GM12865 (cell line): ENCODE measurements at regions not wholly inside any gene's neighbourhood (a gene's known extent, or its start where the extent isn't known, plus 50 kb on each side); places are given as distances from the start of the nearest gene placed in this dataset.

Experiments used
- DNase-seq: peaks from one replicate; pipeline ENCODE4 v3.0.0; 2010; ENCODE audit warnings: low read depth
- H3K4me3 ChIP-seq: 2 replicates; pipeline ENCODE4 v1.5.1; 2011; ENCODE audit warnings: mild to moderate bottlenecking, low read depth, low read length, control low read depth
- TF ChIP-seq, protein P1 (sequence below): IDR thresholded peaks from 2 replicates; pipeline ENCODE4 v1.5.1; 2011; ENCODE audit warnings: low read length, control low read depth, low read depth, inconsistent platforms; ENCODE audit not compliant: insufficient read depth; ENCODE audit errors: missing control alignments

DNA sequence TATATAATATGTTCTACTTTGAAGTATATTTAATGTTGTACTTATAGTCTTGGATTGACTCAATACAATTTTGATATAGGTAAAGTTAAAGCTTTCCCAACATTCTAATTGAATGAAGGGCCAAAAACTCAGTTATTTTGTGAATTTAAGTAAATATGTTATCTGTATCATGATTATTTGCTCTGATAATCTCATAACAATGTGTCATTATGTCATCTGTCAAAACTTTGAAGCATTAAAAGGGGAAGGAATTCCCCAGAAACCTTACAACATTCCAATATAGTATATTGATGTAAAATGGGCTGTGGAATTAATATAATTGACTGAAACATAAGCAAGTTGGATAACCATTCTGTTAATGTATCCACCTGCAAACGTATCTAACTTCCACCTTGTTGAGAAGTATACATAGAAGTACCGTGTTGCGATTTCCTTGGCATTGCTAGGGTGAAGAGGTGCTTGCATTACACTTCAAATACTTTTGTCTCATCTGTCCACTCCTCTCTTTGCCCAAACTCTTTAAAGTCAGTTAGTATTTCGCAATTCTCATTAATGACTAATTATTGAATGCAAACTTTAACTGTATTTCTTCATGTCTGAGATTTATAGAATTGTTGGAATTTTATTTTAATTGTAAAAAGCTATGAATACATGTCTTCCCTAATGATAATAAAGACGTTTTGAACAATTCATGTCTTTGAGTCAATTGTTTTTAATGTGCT, 1982.1 kb upstream of the ADGRL3 start:
- no peak for DNase-seq
- TF ChIP-seq, protein P1, sequence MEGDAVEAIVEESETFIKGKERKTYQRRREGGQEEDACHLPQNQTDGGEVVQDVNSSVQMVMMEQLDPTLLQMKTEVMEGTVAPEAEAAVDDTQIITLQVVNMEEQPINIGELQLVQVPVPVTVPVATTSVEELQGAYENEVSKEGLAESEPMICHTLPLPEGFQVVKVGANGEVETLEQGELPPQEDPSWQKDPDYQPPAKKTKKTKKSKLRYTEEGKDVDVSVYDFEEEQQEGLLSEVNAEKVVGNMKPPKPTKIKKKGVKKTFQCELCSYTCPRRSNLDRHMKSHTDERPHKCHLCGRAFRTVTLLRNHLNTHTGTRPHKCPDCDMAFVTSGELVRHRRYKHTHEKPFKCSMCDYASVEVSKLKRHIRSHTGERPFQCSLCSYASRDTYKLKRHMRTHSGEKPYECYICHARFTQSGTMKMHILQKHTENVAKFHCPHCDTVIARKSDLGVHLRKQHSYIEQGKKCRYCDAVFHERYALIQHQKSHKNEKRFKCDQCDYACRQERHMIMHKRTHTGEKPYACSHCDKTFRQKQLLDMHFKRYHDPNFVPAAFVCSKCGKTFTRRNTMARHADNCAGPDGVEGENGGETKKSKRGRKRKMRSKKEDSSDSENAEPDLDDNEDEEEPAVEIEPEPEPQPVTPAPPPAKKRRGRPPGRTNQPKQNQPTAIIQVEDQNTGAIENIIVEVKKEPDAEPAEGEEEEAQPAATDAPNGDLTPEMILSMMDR = no peak
- H3K4me3 ChIP-seq = no peak overlapping the region

DNA sequence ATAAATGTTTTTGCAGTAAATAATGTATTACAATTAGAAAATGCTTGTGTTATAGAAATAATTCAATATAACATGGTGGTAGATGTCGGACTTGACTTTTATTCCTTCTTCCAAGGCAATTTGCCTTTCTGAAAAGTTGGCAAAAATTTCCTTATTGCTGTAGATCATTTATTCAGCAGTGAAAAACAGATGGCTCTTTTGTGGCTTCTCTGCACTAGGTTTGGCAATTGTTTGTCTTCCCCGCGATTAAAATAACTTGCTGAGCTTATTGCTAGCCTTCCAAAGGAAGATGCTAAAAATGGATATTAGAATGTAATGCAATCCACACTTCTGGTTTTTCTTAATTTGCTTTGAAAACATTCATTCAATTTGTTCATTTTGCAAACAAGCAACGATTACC, 1977.9 kb upstream of the ADGRL3 start:
- no peak for DNase-seq
- H3K4me3 ChIP-seq = no peak overlapping the region
- TF ChIP-seq, protein P1 = no peak

DNA sequence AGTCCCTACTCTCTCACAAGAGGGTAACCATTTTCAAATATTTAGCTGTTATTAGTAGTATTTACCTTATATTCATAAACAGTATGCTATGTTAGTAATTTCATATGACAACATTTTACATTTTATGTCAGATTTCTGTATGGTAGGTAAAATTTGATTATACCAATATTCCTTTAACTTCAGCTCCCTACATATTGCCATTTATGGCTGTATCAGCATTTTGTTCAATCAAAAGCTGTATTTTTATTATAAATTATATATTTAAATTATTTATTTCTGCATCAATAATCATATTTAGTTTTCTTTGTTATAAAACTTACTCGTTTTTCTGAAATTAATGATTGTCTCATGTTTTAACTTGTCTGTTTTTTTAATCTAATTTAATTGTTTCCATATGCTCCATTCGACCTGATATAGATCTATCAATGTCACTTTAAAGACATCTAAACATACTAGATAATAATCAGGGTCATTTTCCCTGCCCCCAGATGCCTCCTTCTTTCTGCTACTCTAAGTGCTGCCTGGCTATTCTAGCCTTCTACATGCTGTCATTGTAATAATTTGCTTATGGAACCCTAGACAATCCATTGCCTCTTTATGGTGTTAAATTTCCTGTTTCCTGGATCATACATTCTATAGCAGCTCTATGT, 1976.7 kb upstream of the ADGRL3 start:
- TF ChIP-seq, protein P1 = no peak
- no peak overlapping the region for H3K4me3 ChIP-seq
- DNase-seq = no peak

DNA sequence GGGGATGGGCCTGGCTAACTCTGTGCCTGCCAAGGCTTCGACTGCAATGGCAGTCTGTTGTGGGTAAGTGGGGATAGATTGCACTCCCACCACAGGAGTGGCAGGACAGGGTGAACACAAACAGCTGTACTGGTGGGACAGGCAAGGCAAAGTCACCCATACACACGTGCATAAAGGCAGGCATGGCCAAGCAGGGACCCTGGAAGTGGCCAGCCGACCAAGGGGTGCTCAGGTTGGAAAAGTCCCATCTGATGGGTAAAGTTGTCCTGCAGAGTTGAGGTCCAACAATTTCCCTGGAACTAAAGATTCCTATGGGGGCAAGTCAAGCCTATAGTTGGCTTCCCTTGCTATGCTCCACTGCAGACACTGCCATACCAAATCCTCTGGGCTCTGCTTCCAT, 1961.9 kb upstream of the ADGRL3 start:
- DNase-seq = no peak
- TF ChIP-seq, protein P1 = no peak

DNA sequence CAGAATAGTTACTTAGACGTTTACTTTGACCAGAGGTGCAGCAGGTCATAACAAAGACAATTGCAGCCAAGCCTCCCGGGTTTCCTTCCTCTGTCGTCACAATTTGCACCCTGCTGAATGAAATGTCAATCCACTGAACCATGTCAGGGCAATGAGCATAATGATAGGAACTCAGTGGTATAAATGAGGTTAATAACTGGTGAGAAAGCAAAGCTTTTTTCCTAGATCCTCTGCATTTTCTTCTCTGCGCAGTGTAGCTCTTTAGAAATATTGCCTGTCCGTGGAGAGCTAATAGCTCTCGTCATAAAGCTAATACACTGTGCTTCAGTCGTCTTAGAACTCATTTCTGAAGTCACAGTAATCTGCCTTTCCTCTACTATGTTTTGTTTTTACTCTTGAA, 1960.1 kb upstream of the ADGRL3 start:
- TF ChIP-seq, protein P1 = no peak
- DNase-seq = no peak

More for the DNA sequence above, 1961.9 kb upstream of the ADGRL3 start:
- no peak overlapping the region for H3K4me3 ChIP-seq

DNA sequence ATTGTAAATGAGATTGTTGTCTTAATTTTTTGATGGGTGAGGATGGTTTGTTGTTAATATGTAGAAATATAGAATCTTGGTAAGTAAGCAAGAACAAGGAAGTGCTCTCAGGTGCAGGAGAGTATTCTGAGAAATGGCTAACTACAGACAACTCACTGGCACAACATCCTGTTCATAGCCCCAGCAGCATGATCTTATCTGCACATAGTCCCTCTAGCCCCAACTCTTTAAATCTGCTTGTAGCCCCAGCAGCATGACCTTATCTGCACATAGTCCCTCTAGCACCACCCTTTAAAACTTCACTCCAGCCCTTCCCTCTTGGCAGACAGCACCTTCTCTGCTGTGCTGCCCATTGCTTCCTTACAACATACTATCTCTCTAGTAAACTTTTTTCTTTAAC, 1957.1 kb upstream of the ADGRL3 start:
- no peak for DNase-seq
- TF ChIP-seq, protein P1 = no peak
- no peak overlapping the region for H3K4me3 ChIP-seq

More for the DNA sequence above, 1960.1 kb upstream of the ADGRL3 start:
- no peak overlapping the region for H3K4me3 ChIP-seq

DNA sequence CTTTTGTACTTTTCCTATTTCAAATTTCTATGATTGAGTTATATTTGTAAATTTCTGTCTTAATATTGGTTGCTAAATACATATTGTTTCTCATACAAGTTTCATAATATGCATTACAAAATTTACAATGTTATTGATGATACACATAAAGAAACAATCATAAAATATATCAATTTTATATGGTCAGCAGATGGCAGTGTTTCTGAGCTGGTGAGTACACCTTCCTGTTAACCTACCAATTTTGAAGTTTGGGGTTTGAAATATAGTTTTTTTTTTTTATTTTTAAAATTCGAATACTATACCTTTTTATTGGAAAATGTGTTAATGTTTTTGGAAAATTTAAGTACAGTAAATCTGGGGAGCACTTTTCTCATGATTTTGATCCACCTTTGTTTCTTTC, 1953.1 kb upstream of the ADGRL3 start:
- DNase-seq = peak; percentile 1
- H3K4me3 ChIP-seq = no peak overlapping the region
- TF ChIP-seq, protein P1 = no peak
